HCEC 1CT (cell line): ENCODE measurements at regions not wholly inside any gene's neighbourhood (a gene's known extent, or its start where the extent isn't known, plus 50 kb on each side); places are given as distances from the start of the nearest gene placed in this dataset.
"Not testable (repeated sequence)": the region's sequence is repeated elsewhere in the genome, so short reads cannot be mapped to it uniquely, and the experiment has no call there.

Source experiments
- DNase-seq: peaks from one replicate; pipeline ENCODE4 v3.0.0-alpha.2; 2017

- no peak for DNase-seq
These were observed 304.3 kb upstream of the MEF2C start for GRCh38 chr5:89187268-89187667.

DNA sequence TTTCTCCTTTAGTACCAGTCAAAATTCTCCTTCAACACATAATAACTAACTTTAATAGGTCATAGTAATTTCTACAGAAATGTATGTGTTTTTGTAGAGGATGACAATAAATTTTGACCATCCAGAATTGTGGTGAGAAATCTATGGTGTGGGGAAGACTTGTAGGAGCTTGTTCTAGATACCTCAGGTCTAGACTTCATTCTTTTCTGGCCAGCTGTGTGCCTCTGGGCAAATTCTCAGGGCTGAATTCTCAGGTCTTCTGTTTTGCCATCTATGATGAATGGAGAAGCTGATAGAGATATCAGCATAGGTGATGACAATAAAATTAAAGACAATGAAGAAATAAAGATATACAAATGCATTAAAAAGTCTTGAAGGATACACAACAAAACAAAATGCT lies 298.6 kb upstream of the MEF2C start:
- DNase-seq, result no peak

DNA sequence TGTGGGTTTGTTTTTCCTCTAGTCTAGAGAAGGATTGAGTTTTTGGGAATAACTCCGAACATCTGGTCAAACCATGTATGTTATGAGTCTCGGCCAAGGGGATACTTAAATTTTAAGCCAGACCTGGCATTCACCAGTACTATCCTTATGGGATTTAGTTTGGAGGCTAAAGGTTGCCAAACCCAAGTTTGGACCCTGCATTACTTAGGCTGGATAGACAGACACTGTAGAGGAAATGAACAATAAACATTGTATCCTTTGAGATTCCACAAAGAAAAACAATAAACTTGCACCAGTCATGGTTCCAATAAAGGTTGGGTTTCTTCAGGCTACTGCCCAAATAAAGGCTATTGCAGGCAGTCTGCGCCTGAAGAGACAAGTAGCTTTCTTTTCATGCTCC lies 296.7 kb upstream of the MEF2C start:
- no peak for DNase-seq

GRCh38 chr5:89178541-89178940 lies 295.6 kb upstream of the MEF2C start:
- no peak for DNase-seq

DNA sequence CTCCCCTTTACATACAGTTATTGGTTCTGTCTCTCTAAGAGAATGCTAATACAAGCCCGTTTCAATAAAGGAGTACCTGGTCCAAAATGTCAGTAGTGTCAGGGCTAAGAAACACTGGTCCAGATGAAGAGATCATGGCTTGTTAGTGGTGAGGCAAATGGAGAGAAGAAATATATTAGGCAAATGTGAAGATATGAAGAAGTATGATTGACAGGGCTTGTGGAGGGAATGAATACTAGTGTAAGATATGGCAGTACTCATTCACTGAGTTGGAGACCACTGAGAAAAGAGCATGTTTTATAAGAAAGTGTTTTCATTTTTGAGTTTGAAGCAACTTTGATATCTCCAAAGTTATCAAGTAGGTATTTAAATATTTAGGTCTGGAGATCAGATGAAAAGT lies 290.5 kb upstream of the MEF2C start:
- DNase-seq, result no peak

DNA sequence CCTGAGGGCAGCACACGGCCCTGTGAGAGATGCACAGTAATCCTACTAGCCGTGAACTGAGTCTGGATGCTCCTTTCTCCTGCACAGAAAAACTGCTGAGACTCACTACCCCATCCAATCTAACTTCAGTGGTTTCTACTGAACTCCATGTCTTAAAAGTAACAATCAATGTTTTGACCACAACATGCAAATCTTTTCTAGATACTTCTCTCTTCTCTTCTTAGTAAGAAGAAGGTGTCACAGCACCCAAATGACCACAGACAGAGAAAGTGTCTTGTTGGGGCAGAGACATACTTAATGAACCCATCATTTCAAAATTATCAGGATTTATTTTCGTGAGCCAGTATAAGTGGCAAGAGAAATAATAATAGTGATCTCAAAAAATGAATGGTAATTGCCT lies 285.8 kb upstream of the MEF2C start:
- no peak for DNase-seq

- not testable (repeated sequence) for DNase-seq
These were observed 281.7 kb upstream of the MEF2C start for GRCh38 chr5:89164703-89165102.

GRCh38 chr5:89156226-89156625 lies 273.2 kb upstream of the MEF2C start:
- DNase-seq, result no peak

DNA sequence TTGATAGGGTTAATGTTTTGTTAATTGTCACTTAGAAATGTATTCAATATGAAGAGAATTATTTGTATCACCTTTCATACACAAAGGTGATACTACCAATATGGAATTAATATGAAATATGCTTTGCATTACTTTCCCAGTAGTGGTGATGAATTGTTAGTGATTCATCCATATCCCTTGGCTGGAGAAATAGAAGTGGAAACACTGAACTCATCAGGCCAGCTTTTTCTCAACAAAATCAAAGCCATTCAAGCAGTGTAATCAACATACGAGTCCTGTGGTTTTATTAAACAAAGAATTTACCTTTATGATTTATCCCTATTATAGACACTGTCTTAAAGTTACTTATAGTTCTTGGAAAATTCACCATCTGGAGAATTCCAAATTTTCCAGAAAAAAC lies 264.0 kb upstream of the MEF2C start:
- peak; percentile 37 for DNase-seq

GRCh38 chr5:89137148-89137547 lies 254.2 kb upstream of the MEF2C start:
- no peak for DNase-seq

- no peak for DNase-seq
These were observed 251.0 kb upstream of the MEF2C start for GRCh38 chr5:89133975-89134374.

GRCh38 chr5:89133129-89133528 lies 250.1 kb upstream of the MEF2C start:
- no peak for DNase-seq

DNA sequence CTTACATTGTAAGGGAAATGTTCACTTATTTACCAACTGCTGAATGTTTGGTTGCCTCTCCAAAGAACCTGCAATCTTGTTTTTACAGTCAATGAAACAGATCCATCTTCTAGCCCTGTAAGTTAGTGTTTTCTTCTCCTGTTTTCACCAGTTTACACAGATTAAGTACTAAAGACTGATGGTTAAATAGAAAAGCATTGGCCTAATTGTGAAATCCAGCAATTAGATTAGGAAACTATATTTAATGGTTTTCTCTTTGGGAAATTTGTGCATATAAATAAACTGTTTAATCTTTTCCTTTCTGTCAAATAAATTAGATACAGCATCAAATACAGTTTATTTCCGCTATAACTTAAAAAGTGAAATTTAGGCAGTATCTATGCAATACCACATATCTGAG lies 247.9 kb upstream of the MEF2C start:
- no peak for DNase-seq

DNA sequence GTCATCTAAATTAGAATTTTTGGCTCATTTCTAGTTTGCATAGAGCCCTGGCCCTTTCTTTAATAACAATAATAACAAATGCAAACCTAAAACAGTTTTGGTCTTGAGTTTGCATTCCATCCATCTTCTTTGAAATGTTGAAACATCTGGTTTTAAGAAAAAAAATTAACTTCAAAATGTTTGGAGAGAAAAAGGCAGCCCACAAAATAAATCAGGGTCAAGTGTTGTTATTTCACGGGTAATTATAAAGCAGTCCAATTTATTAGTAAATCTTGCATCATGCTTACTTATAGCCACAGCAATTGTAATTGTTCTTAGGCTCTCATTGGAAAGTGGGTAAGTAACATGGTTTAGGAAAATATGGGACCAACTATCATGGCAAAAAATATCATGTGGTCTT lies 247.0 kb upstream of the MEF2C start:
- DNase-seq, result no peak

GRCh38 chr5:89128906-89129625 lies 246.1 kb upstream of the MEF2C start:
- no peak for DNase-seq

DNA sequence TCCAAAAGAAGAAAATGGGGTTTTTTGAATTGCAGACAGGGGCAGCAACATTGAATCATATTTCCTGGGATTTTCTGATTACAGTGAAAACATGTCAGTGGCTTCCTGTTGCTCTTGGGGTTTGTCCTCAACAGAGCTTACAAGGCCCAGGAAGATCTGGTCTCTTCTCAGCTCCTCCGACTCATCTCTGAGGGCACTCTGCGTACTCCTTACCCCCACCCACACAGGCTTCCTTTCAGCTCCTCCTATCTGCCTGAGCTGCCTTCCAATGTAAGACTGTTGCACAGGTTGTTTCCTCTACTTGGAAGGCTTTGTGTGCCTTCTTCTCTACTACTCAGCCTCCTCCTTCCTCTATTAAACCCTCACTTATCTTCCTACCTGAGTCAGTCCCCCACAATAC lies 245.1 kb upstream of the MEF2C start:
- peak; percentile 63 for DNase-seq

- DNase-seq, result no peak
These were observed 244.2 kb upstream of the MEF2C start for GRCh38 chr5:89127191-89127590.

DNA sequence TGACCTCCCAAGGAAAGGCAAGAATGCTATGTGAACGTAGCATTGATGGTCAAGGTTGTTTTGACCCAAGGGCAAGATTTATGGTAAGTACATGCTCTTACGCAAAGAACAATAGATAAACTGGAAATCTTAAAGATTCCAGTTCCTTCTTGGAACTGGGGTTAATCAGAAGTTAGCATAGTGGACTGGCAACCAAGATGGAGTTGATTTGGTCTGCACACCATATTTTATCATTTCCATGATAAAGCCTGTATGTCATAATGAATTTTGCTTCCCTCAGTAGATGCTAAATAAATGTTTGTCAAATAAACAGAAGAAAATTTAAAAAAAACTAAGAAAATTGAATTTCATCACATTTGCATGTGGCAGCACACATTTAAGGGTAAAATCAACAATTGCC lies 242.4 kb upstream of the MEF2C start:
- DNase-seq, result no peak

DNA sequence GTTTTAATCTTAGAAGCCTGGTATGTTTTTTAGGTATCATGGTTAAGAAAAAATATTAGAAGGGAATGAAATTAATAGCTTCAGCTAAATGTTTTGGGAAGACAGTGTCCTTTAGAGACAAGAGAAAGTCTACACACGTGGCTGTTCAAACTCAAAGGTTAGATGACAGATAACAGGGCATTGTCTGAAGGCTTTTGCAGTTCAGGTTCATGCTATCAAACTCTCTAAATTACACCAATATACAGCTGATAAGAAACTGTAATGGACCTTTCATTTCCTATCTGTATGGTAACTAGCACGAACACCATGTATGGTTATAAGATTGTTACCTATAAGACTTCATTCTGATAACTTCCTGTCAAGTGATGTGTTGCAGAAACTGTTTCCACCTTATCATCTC lies 240.6 kb upstream of the MEF2C start:
- no peak for DNase-seq

DNA sequence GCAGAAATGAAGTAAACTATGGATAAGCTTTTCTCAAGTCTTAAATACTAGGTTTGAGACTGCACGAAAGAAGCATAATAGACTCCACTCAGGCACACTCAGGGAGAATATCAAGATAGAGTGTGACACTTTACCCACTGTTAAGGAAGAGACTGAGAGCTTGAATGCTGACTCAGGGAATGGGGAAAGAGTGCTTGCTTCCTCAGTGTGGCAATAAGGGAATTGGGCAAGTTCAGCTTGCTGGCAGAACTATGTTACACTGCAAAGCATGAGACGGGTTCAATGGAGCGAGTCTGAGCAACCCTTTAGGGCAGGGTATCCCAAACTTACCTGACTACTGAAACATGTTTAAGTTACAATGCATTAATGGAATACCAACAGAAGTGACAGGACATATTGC lies 237.7 kb upstream of the MEF2C start:
- DNase-seq, result peak; percentile 50

DNA sequence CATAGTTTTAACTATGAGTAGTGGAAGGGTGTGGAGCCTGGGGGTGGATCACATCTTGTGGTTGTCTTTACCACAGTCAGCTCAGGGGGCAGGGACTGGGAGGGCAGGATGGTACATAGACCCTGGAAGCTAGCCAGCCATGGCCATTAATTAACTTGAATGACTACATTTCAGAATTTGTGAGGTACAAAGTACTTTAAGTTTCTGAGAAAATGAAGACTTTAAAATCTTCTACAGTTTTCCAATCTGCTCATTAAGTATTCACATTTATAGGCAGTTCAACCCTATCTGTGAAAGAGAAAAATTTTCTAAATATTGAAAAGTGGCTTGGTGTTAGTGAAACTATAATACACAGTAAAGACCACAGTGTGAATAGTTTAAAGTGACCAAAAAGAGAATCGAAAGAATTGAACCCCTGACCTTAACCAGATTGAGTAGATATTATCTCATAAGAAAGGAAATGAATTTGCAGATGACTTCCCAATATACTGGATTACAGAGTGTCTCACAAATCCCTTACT lies 234.2 kb upstream of the MEF2C start:
- DNase-seq, result no peak

GRCh38 chr5:89110916-89111646 lies 228.1 kb upstream of the MEF2C start:
- DNase-seq, result peak; percentile 41

DNA sequence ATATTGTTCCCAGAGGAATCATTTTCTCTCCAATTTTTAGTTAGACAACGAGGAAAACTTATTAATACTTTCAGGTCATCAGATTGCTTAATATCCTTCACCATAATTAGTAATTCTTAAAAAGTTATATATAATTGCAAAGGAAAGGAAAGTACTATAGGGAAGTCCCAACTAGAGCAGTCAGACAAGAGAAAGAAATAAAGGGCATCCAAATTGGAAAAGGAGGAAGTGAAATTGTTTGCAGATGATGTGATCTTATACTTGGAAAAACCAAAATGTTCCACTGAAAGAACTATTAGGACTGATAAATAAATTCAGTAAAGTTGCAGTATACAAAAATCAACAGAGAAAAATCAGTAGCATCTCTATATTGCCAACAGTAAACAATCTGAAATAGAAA lies 223.5 kb upstream of the MEF2C start:
- no peak for DNase-seq

DNA sequence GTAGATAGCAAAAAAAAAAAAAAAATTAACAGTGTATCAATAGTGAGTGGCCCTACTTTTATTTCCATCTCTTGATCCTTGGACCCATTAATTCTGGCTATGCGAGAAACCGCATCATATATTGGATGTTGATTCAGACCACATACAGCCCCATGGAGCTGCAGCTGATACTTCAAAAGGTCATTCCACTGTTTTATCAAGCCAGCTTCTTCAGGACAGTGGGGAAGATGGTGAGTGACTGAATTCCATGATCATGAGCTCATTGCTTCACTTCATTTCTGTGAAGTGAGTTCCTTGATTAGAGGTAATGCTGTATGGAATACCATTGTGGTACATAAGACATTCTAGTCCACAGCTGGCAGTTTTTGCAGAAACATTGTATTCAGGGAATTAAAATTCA lies 222.9 kb upstream of the MEF2C start:
- DNase-seq, result no peak
